ENCODE measurements at regions not wholly inside any gene's neighbourhood (a gene's known extent, or its start where the extent isn't known, plus 50 kb on each side); places are given as distances from the start of the nearest gene placed in this dataset.

GRCh38 chr15:38722236-38722635 lies 157.6 kb upstream of the RASGRP1 start:
- H3K4me3 ChIP-seq (ENCODE audit: low read depth, low read length), result no peak overlapping the region
- DNase-seq (ENCODE audit: low read depth), result no peak
- H3K36me3 ChIP-seq (ENCODE audit: control insufficient read depth, insufficient read depth, low read length), result no peaks in the 10 kb centered on the region
- TF ChIP-seq, protein P1, sequence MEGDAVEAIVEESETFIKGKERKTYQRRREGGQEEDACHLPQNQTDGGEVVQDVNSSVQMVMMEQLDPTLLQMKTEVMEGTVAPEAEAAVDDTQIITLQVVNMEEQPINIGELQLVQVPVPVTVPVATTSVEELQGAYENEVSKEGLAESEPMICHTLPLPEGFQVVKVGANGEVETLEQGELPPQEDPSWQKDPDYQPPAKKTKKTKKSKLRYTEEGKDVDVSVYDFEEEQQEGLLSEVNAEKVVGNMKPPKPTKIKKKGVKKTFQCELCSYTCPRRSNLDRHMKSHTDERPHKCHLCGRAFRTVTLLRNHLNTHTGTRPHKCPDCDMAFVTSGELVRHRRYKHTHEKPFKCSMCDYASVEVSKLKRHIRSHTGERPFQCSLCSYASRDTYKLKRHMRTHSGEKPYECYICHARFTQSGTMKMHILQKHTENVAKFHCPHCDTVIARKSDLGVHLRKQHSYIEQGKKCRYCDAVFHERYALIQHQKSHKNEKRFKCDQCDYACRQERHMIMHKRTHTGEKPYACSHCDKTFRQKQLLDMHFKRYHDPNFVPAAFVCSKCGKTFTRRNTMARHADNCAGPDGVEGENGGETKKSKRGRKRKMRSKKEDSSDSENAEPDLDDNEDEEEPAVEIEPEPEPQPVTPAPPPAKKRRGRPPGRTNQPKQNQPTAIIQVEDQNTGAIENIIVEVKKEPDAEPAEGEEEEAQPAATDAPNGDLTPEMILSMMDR (IDR thresholded peaks at IDR 0.05; ENCODE audit: insufficient read depth, low read length, poor library complexity, severe bottlenecking), result no peak
- no peaks in the 10 kb centered on the region for H3K27me3 ChIP-seq (ENCODE audit: control insufficient read depth, insufficient read depth, low read length)

- Histone ChIP-seq H3K4me3 (ENCODE audit: low read depth, low read length) (no peak overlapping the region), H3K27me3 (ENCODE audit: control insufficient read depth, insufficient read depth, low read length) (no peaks in the 10 kb centered on the region), H3K36me3 (ENCODE audit: control insufficient read depth, insufficient read depth, low read length) (no peaks in the 10 kb centered on the region)
- TF ChIP-seq, protein P1 (IDR thresholded peaks at IDR 0.05; ENCODE audit: insufficient read depth, low read length, poor library complexity, severe bottlenecking), result no peak
- DNase-seq (ENCODE audit: low read depth), result no peak
Measured at GRCh38 chr15:38724827-38725226, 160.2 kb upstream of the RASGRP1 start.

DNA sequence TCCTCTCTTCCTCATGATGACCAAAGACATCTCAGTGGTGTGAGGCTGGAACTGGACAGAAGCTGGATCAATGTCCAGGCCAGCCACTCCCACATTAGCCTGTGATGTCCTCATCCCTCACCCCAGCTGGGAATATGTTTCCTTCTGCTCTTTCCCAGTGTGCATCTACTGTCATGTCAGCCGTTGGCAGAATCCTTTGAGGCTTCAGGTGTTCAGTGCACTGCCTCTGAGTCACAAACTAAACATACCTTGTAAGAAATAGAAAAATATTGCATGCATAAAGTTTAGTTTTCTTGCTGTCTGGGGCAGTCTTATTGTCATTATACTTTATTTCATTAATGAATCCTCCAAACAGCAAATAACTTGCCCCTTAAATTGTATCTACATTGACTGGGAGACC lies 161.6 kb upstream of the RASGRP1 start:
- no peaks in the 10 kb centered on the region for H3K27me3 ChIP-seq (ENCODE audit: control insufficient read depth, insufficient read depth, low read length)
- H3K4me3 ChIP-seq (ENCODE audit: low read depth, low read length), result no peak overlapping the region
- DNase-seq (ENCODE audit: low read depth), result no peak
- TF ChIP-seq, protein P1 (IDR thresholded peaks at IDR 0.05; ENCODE audit: insufficient read depth, low read length, poor library complexity, severe bottlenecking), result no peak
- no peaks in the 10 kb centered on the region for H3K36me3 ChIP-seq (ENCODE audit: control insufficient read depth, insufficient read depth, low read length)

- H3K4me3 ChIP-seq (ENCODE audit: low read depth, low read length), result no peak overlapping the region
- TF ChIP-seq, protein P1 (IDR thresholded peaks at IDR 0.05; ENCODE audit: insufficient read depth, low read length, poor library complexity, severe bottlenecking), result no peak
- no peaks in the 10 kb centered on the region for H3K36me3 ChIP-seq (ENCODE audit: control insufficient read depth, insufficient read depth, low read length)
- no peaks in the 10 kb centered on the region for H3K27me3 ChIP-seq (ENCODE audit: control insufficient read depth, insufficient read depth, low read length)
- no peak for DNase-seq (ENCODE audit: low read depth)
Measured at GRCh38 chr15:38733331-38733730, 168.7 kb upstream of the RASGRP1 start.

GRCh38 chr15:38740206-38740605 lies 175.6 kb upstream of the RASGRP1 start:
- Histone ChIP-seq H3K27me3 (ENCODE audit: control insufficient read depth, insufficient read depth, low read length) (no peaks in the 10 kb centered on the region), H3K4me3 (ENCODE audit: low read depth, low read length) (no peak overlapping the region), H3K36me3 (ENCODE audit: control insufficient read depth, insufficient read depth, low read length) (no peaks in the 10 kb centered on the region)
- no peak for DNase-seq (ENCODE audit: low read depth)
- TF ChIP-seq, protein P1 (IDR thresholded peaks at IDR 0.05; ENCODE audit: insufficient read depth, low read length, poor library complexity, severe bottlenecking), result no peak

DNA sequence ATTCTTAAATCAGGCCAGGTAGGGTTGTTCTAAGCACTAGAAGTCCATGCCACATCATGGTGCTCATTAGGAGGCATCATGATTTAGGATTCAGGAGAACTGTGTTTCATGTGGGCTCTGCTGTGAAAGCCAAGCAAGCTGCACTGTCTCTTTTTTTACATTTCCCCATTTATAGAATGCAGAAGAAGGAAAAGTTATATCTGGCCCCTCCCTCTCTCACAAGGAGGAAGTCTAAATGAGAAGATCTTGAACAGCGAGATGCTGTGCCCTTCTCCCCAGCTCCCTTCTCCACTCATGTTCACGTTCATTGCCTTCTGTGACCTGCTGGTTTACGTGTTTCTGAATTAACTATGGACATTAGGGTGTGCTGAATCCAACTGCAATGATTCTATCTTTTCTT lies 178.5 kb upstream of the RASGRP1 start:
- TF ChIP-seq, protein P1 (IDR thresholded peaks at IDR 0.05; ENCODE audit: insufficient read depth, low read length, poor library complexity, severe bottlenecking), result no peak
- H3K27me3 ChIP-seq (ENCODE audit: control insufficient read depth, insufficient read depth, low read length), result no peaks in the 10 kb centered on the region
- no peaks in the 10 kb centered on the region for H3K36me3 ChIP-seq (ENCODE audit: control insufficient read depth, insufficient read depth, low read length)
- H3K4me3 ChIP-seq (ENCODE audit: low read depth, low read length), result no peak overlapping the region
- DNase-seq (ENCODE audit: low read depth), result no peak

All from kidney epithelial cell (primary cell).